Body of pancreas (tissue), 4 donors: ENCODE measurements at regions not wholly inside any gene's neighbourhood (a gene's known extent, or its start where the extent isn't known, plus 50 kb on each side); places are given as distances from the start of the nearest gene placed in this dataset.

Source experiments
- ATAC-seq: fragments of 150-250 bp; one replicate; pipeline ENCODE4 v1.9.1; 2016
- DNase-seq, 4 donors: peaks; one replicate each; pipeline ENCODE4 v3.0.0-alpha.2; 2019
- H3K27ac ChIP-seq, 4 donors: fragments of 200-600 bp; sonication (generic); 1 replicate in 3 of 4; 2 replicates in 1 of 4; pipeline versions ENCODE4 v1.5.1 to v1.6.1; 2016 to 2019; ENCODE audit warnings: mild to moderate bottlenecking in 1 of 4, mixed read lengths in 1 of 4, moderate library complexity in 1 of 4
- H3K27me3 ChIP-seq, 2 donors: fragments of 200-600 bp; sonication (generic); one replicate each; pipeline ENCODE4 v1.6.0; 2016; ENCODE audit warnings: mild to moderate bottlenecking in 1 of 2
- H3K36me3 ChIP-seq, 2 donors: fragments of 200-600 bp; sonication (generic); replicated peaks in 1 of 2; 2 replicates each; pipeline ENCODE4 v1.5.1; 2016; ENCODE audit warnings: low read depth in 2 of 2; ENCODE audit not compliant: insufficient read depth in 1 of 2
- H3K4me1 ChIP-seq: fragments of 200-600 bp; sonication (generic); one replicate; pipeline ENCODE4 v1.6.0; 2016
- H3K4me3 ChIP-seq, 2 donors: fragments of 200-600 bp; sonication (generic); 1 replicate in 1 of 2; 2 replicates in 1 of 2; pipeline ENCODE4 v1.5.1; 2016 to 2019
- H3K9me3 ChIP-seq, 3 donors: fragments of 200-600 bp; sonication (generic); 1 replicate in 2 of 3; 2 replicates in 1 of 3; pipeline ENCODE4 v1.5.1; 2016
- CTCF ChIP-seq, 7 experiments: fragments of 450-650 bp in 4 of 7; fragments of 200-600 bp in 3 of 7; sonication (generic) in 3 of 7; IDR thresholded peaks; one replicate each; pipeline ENCODE4 v1.5.1; 2016 to 2019; ENCODE audit warnings: antibody characterized with exemption in 7 of 7
- POLR2A ChIP-seq, 3 donors: fragments of 450-650 bp; IDR thresholded peaks; one replicate each; pipeline ENCODE4 v1.6.1; 2016; ENCODE audit warnings: antibody characterized with exemption in 3 of 3, mild to moderate bottlenecking in 2 of 3
- WGBS, 2 donors: methylation state at CpG; one replicate each; pipeline ENCODE4 v1.1.5; 2017; 5-methylcytosine and 5-hydroxymethylcytosine counted together
- intact Hi-C: fragments of 100-400 bp; cut with DNase I; formaldehyde crosslinking; loops from one replicate; pipeline ENCODE4 v1.15.1; 2023

DNA sequence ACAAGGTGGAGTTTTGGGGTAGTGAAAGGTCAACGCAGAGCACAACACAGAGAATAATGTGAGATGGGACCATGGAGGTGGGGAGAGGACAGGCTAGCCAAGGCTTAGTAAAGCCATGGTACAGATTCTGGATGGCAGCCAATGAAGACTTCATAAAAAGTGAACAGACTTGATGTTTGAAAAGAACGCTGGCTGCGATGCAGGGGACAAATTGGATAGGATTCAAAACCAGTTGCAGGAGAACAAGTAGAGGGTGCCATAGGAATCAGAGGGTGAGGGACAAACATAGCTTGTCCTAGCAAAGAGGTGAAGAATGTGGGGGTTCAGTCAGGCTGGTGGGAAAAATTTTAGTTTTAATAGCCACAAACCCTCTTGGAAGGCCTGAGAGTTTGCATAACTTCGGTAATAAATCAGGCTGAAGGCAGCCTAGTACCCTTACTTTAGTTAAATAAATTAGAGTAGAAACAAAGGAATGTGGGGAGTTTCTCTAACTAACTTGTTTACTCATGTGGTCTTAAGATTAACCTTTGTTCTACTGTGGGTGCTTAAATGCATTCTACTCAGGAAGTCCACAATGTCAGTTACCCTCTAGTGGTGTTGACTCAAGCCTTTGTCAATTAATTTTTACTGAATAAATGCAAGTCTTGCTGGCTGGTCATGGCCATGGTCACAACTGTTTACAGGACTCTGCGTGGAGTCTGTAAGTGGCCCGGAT lies 216.4 kb downstream of the C6orf118 start:
- no peak for TF ChIP-seq CTCF (IDR thresholded peaks at IDR 0.05)
- no peak for TF ChIP-seq POLR2A (IDR thresholded peaks at IDR 0.05)
- 60 to 73% methylated on average over 6 of the region's 6 CpGs for WGBS, 2 donors
- Histone ChIP-seq H3K9me3 (peaks cover 0 to 3% (median 0%) of the 10 kb centered on the region in 3 donors), H3K27ac (no peak overlapping the region), H3K27me3 (no peaks in the 10 kb centered on the region), H3K4me1 (no peaks in the 10 kb centered on the region), H3K4me3 (no peak overlapping the region), H3K36me3 (no peaks in the 10 kb centered on the region)
- no peak for ATAC-seq
- intact Hi-C loops: no loop called here
- DNase-seq: no peak

DNA sequence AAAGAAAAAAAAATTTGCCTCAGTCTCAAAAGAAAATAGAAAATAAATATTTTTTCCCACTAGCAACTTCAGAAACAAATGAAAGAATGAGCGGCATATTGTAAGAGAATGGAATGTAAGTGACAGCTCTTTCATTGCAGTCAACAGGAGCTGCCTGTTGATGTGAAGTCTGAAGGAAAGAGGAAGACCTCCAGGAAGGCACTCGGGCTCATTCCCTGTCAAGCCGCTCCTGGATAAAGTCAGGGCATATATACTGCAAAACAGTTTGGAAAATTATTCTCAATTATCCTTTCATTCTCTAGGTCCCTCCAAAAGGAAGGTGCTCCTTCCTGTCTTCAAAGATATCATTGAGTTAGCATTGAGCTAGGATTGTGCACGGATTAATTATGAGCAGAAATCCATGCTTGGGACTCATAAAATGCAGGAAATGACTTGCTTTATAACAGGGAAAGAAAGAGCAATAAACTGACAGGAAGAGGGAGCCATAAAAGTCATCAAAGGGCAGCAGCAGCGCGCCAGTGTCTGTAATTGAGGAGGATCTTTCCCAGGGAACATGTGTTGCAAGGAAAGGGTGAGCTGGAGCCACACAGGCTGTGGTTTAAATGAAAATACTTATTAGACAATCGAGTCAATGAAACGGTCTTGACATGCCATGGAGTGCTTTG lies 218.2 kb downstream of the C6orf118 start:
- Histone ChIP-seq H3K9me3 (no peaks in the 10 kb centered on the region), H3K4me3 (no peak overlapping the region), H3K27ac (no peak overlapping the region), H3K36me3 (no peaks in the 10 kb centered on the region), H3K27me3 (no peaks in the 10 kb centered on the region), H3K4me1 (no peaks in the 10 kb centered on the region)
- DNase-seq (no peak), ATAC-seq (no peak)
- no peak for TF ChIP-seq CTCF (IDR thresholded peaks at IDR 0.05)
- no peak for TF ChIP-seq POLR2A (IDR thresholded peaks at IDR 0.05)
- WGBS, 2 donors: 43 to 60% methylated on average over 8 of the region's 8 CpGs
- intact Hi-C loops: no loop called here

DNA sequence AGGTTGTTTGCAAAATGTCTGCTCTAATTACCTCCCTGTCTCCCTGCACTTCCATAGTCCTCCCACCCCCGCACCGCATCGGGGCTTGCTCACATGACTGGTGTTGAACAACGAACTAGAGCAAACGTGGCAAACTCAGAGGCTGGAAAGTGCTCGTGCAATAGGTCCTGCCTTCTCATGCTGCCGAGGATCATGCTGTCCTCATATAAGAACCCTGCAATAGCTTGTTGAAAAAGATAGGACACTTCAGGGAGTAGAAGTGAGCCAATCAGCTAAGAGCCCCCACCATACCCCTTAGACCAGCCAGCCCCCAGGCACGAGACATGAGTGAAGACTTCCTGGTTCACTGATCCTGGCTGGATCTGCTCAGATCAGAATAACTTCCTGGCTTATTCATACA lies 219.2 kb downstream of the C6orf118 start:
- no peaks in the 10 kb centered on the region for H3K27me3 ChIP-seq
- intact Hi-C loops: no loop called here
- TF ChIP-seq POLR2A (IDR thresholded peaks at IDR 0.05) (no peak), CTCF (IDR thresholded peaks at IDR 0.05) (no peak)
- H3K9me3 ChIP-seq: no peaks in the 10 kb centered on the region
- no peak overlapping the region for H3K4me3 ChIP-seq
- H3K4me1 ChIP-seq: no peaks in the 10 kb centered on the region
- H3K36me3 ChIP-seq: no peaks in the 10 kb centered on the region
- H3K27ac ChIP-seq: no peak overlapping the region
- WGBS, 2 donors: 50 to 51% methylated on average over 8 of the region's 8 CpGs
- DNase-seq (no peak), ATAC-seq (no peak)

GRCh38 chr6:165086814-165087213 lies 222.6 kb downstream of the C6orf118 start:
- Histone ChIP-seq H3K4me1 (no peaks in the 10 kb centered on the region), H3K4me3 (no peak overlapping the region), H3K27me3 (no peaks in the 10 kb centered on the region), H3K36me3 (no peaks in the 10 kb centered on the region), H3K9me3 (no peaks in the 10 kb centered on the region), H3K27ac (no peak overlapping the region)
- DNase-seq: no peak
- ATAC-seq: no peak
- no peak for TF ChIP-seq POLR2A (IDR thresholded peaks at IDR 0.05)
- TF ChIP-seq CTCF (IDR thresholded peaks at IDR 0.05): no peak
- WGBS, 2 donors: 70 to 87% methylated on average over 3 of the region's 3 CpGs
- intact Hi-C loops: no loop called here

- intact Hi-C loops: no loop called here
- Histone ChIP-seq H3K4me1 (no peaks in the 10 kb centered on the region), H3K27me3 (no peaks in the 10 kb centered on the region), H3K36me3 (no peaks in the 10 kb centered on the region), H3K9me3 (no peaks in the 10 kb centered on the region), H3K27ac (no peak overlapping the region), H3K4me3 (no peak overlapping the region)
- no peak for DNase-seq
- 63 to 67% methylated on average over 2 of the region's 2 CpGs for WGBS, 2 donors
- TF ChIP-seq POLR2A (IDR thresholded peaks at IDR 0.05) (no peak), CTCF (IDR thresholded peaks at IDR 0.05) (no peak)
- no peak for ATAC-seq
These were observed 226.8 kb downstream of the C6orf118 start for GRCh38 chr6:165082636-165083035.
